Vagina (tissue), 2 donors: ENCODE measurements at regions not wholly inside any gene's neighbourhood (a gene's known extent, or its start where the extent isn't known, plus 50 kb on each side); places are given as distances from the start of the nearest gene placed in this dataset.
A peak's percentile ranks its signal among the peaks of the same experiment; 100 is the strongest.

Source experiments
- DNase-seq, 2 donors: peaks; one replicate each; pipeline ENCODE4 v3.0.0-alpha.2; 2017; ENCODE audit errors: extremely low spot score in 2 of 2
- H3K27ac ChIP-seq: fragments of 200-600 bp; sonication (generic); one replicate; pipeline ENCODE4 v1.5.1; 2019
- H3K27me3 ChIP-seq: fragments of 200-600 bp; sonication (generic); one replicate; pipeline ENCODE4 v1.5.1; 2019
- H3K36me3 ChIP-seq, 2 donors: fragments of 200-600 bp; sonication (generic); one replicate each; pipeline ENCODE4 v1.5.1; 2017 to 2019
- H3K4me1 ChIP-seq: fragments of 200-600 bp; sonication (generic); one replicate; pipeline ENCODE4 v1.5.1; 2019
- H3K4me3 ChIP-seq, 2 donors: fragments of 200-600 bp; sonication (generic); 1 replicate in 1 of 2; 2 replicates in 1 of 2; pipeline ENCODE4 v1.5.1; 2016 to 2019
- H3K9me3 ChIP-seq: fragments of 200-600 bp; sonication (generic); one replicate; pipeline ENCODE4 v1.5.1; 2019
- CTCF ChIP-seq, 3 experiments: fragments of 450-650 bp in 2 of 3; fragments of 200-600 bp in 1 of 3; sonication (generic) in 1 of 3; IDR thresholded peaks; one replicate each; pipeline ENCODE4 v1.5.1; 2017 to 2019; ENCODE audit warnings: antibody characterized with exemption in 3 of 3, mild to moderate bottlenecking in 2 of 3, moderate library complexity in 2 of 3
- POLR2A ChIP-seq, 2 donors: fragments of 450-650 bp; IDR thresholded peaks; one replicate each; pipeline ENCODE4 v1.6.1; 2017; ENCODE audit warnings: antibody characterized with exemption in 2 of 2, mild to moderate bottlenecking in 2 of 2, moderate library complexity in 2 of 2
- POLR2AphosphoS5 ChIP-seq, 2 donors: sonication (generic); formaldehyde crosslinking; IDR thresholded peaks; one replicate each; pipeline ENCODE4 v1.9.0; 2017; ENCODE audit warnings: antibody characterized with exemption in 2 of 2, mild to moderate bottlenecking in 2 of 2, low read depth in 1 of 2; ENCODE audit not compliant: insufficient read depth in 1 of 2
- intact Hi-C: fragments of 100-400 bp; cut with DNase I; formaldehyde crosslinking; loops from one replicate; pipeline ENCODE4 v1.15.1; 2023

- TF ChIP-seq POLR2AphosphoS5 (IDR thresholded peaks at IDR 0.05; ENCODE audit: insufficient read depth in 1 of 2, low read depth in 1 of 2) (peak in 1 of 2 donors; percentile 39), POLR2A (IDR thresholded peaks at IDR 0.05) (no peak), CTCF (IDR thresholded peaks at IDR 0.05) (peak; percentile 20 to 46 (median 41))
- Histone ChIP-seq H3K27me3 (no peaks in the 10 kb centered on the region), H3K4me3 (no peak overlapping the region), H3K27ac (no peak overlapping the region), H3K36me3 (no peaks in the 10 kb centered on the region), H3K9me3 (no peaks in the 10 kb centered on the region), H3K4me1 (peaks cover 7% of the 10 kb centered on the region)
- intact Hi-C loops, result no loop called here
- no peak for DNase-seq
Measured at GRCh38 chr6:47097092-47097945, 55.2 kb upstream of the ADGRF1 start.

- no peak for DNase-seq
- intact Hi-C loops, result no loop called here
- peaks cover 7% of the 10 kb centered on the region for H3K4me1 ChIP-seq
- H3K36me3 ChIP-seq, result no peaks in the 10 kb centered on the region
- H3K27ac ChIP-seq, result no peak overlapping the region
- no peak for TF ChIP-seq POLR2AphosphoS5 (IDR thresholded peaks at IDR 0.05; ENCODE audit: insufficient read depth in 1 of 2, low read depth in 1 of 2)
- no peak for TF ChIP-seq POLR2A (IDR thresholded peaks at IDR 0.05)
- no peak for TF ChIP-seq CTCF (IDR thresholded peaks at IDR 0.05)
- no peak overlapping the region for H3K4me3 ChIP-seq
- H3K27me3 ChIP-seq, result no peaks in the 10 kb centered on the region
- H3K9me3 ChIP-seq, result no peaks in the 10 kb centered on the region
Measured at GRCh38 chr6:47096211-47096895, 54.2 kb upstream of the ADGRF1 start.

GRCh38 chr6:47094241-47094925, 52.3 kb upstream of the ADGRF1 start:
- intact Hi-C loops, result no loop called here
- H3K4me1 ChIP-seq, result peaks cover 6% of the 10 kb centered on the region

DNA sequence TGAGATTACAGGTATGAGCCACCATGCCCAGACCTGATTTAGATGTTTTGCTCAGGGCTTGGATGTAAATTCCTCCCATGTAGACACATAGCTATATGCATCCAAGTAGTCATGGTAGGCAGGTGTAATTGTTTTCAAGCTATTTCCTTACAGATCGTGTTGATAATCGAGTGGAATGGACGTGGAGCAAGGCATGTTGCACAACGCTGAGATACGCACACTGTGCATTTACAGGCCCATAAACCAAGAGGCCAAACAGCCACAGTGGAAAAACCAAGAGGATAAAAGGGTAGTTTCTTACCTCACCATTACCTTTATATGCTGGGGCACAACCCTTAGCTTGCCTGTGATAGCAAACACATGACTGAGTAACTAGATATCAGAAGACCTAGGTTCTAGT, 51.0 kb upstream of the ADGRF1 start:
- Histone ChIP-seq H3K9me3 (no peaks in the 10 kb centered on the region), H3K4me3 (no peak overlapping the region), H3K27me3 (no peaks in the 10 kb centered on the region), H3K36me3 (no peaks in the 10 kb centered on the region), H3K27ac (no peak overlapping the region), H3K4me1 (no peaks in the 10 kb centered on the region)
- DNase-seq, result no peak
- intact Hi-C loops, result no loop called here
- TF ChIP-seq POLR2A (IDR thresholded peaks at IDR 0.05) (no peak), CTCF (IDR thresholded peaks at IDR 0.05) (no peak), POLR2AphosphoS5 (IDR thresholded peaks at IDR 0.05; ENCODE audit: insufficient read depth in 1 of 2, low read depth in 1 of 2) (no peak)

More at GRCh38 chr6:47094241-47094925, 52.3 kb upstream of the ADGRF1 start:
- Histone ChIP-seq H3K36me3 (no peaks in the 10 kb centered on the region), H3K4me3 (no peak overlapping the region), H3K9me3 (no peaks in the 10 kb centered on the region), H3K27ac (no peak overlapping the region), H3K27me3 (no peaks in the 10 kb centered on the region)
- no peak for DNase-seq
- TF ChIP-seq CTCF (IDR thresholded peaks at IDR 0.05) (no peak), POLR2A (IDR thresholded peaks at IDR 0.05) (no peak), POLR2AphosphoS5 (IDR thresholded peaks at IDR 0.05; ENCODE audit: insufficient read depth in 1 of 2, low read depth in 1 of 2) (no peak)
